HG03432 (cell line): ENCODE measurements at regions not wholly inside any gene's neighbourhood (a gene's known extent, or its start where the extent isn't known, plus 50 kb on each side); places are given as distances from the start of the nearest gene placed in this dataset.

ENCODE experiments used
- ATAC-seq: cut with Tn5 transposase; IDR thresholded peaks from one replicate; pipeline ENCODE4 v1.9.1; 2021; ENCODE audit warnings: mild to moderate bottlenecking, moderate library complexity; ENCODE audit not compliant: unreplicated experiment

GRCh38 chr12:67452119-67452805 lies 183.1 kb downstream of the CAND1 start:
- peak; percentile 78 for ATAC-seq

DNA sequence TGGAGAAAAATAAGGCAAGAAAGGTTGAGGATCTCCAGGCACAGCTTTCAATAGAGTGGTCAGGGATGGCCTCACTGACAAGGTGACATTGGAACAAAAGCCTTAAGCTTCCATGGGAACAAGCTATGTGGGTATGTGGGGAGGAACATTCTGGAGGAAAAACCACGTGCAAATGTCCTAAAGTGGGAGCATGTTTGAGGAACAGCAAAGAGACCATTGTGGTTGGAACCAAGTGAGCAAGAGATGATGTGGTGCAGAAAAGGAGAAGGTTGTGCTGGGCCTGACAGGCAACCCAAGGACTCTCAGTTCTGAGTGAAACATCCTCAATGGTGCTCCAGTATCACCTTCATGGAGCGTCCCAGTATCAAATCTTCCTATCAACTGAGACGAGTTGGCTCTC lies 184.0 kb downstream of the CAND1 start:
- no peak for ATAC-seq

- no peak for ATAC-seq
These were observed 186.1 kb downstream of the CAND1 start for GRCh38 chr12:67455236-67455635.

GRCh38 chr12:67456431-67456901 lies 187.3 kb downstream of the CAND1 start:
- no peak for ATAC-seq

GRCh38 chr12:67457136-67457535 lies 188.0 kb downstream of the CAND1 start:
- no peak for ATAC-seq

DNA sequence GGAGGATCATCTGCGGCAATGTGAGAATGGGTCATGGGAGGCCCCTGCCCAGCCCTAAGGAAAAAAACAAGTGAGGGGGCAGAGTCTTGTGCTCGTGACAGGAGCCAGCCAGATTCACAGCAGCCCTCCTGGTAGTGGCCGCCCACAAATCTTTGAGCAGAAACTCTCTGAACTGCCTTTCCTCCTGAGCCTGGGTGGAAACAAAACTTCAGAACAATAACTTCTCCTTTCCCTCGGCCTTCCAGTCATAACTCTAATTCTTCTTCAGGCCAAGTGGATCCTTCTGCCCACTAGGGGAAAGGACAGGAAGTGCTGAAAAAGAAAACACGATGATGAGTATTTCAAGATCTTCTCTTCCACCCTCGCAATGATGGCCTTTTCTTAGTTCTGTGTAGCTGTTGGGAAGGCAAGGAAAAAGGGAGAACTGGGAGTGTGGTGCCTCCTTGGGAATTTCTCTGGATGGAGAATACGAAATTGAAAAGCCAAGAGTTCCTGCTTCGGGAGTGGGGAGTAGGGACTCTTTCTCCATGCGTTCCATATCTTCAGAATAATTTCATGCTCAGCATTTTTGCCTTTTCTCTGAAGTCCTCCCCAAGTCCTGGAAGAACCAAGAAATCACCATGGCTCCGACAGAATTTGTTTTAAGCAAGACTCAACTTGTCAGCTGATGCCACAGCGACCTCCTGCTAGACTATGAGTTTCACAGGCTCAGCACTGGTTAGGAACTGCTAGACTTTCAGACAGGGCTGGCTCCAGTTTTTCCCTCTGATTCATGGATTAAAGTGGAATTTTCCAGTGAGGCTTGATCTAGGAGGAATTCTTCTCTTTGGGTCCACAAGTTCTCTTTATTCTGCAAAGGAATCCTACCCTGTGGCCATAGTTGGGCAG lies 188.9 kb downstream of the CAND1 start:
- no peak for ATAC-seq

DNA sequence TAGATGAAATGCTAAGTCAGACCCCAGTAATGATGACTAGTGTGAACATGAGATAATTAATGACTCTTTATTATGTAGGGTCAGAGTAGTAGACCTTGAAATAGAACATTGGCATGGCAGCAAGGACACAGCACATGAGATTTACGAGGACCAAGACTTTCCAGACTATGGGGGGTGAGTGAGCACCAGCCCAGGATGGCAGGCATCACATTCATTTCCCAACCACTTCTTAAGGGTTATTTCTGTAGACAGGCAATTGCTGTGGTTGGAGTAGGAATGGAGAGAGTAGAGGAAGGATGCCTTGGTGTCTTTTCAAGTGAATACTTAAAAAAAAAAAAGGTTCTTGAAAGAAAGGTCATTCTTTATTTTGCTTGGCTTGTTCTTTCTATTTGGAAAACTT lies 189.4 kb upstream of the DYRK2 start:
- ATAC-seq: no peak

GRCh38 chr12:67459578-67459977 lies 189.0 kb upstream of the DYRK2 start:
- no peak for ATAC-seq

GRCh38 chr12:67460388-67460787 lies 188.2 kb upstream of the DYRK2 start:
- no peak for ATAC-seq

DNA sequence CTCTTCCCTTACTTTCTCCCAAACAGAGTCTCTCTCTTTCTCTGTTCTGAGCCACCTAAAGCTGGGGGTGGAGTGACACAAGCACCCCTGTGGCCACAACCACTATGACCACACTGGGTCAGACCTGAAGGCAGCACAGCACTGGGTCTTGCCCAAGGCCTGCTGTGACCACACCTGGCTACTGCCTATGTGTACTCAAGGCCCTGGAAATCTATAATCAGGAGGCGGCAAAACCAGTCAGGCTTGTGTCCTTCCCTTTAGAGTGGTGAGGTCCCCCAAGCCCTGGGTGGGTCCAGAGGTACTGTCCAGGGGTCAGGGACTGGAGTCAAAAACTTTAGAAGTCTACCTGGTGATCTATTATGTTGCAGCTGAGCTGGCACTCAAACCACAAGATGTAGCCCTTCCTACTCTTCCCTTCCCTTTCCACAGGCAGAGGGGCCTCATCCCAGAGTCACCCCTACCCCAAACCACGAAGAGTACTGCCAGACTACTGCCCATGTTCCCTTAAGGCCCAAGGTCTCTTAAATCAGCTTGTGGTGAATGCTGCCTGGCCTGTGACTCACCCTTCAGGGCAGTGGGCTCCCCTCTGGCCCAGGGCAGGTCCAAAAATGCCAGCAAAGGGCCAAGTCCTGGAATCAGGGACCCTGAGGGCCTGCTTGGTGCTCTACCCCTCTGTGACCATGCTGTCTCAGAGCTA lies 179.8 kb upstream of the DYRK2 start:
- ATAC-seq: no peak

- ATAC-seq: no peak
These were observed 178.9 kb upstream of the DYRK2 start for GRCh38 chr12:67469666-67470065.

DNA sequence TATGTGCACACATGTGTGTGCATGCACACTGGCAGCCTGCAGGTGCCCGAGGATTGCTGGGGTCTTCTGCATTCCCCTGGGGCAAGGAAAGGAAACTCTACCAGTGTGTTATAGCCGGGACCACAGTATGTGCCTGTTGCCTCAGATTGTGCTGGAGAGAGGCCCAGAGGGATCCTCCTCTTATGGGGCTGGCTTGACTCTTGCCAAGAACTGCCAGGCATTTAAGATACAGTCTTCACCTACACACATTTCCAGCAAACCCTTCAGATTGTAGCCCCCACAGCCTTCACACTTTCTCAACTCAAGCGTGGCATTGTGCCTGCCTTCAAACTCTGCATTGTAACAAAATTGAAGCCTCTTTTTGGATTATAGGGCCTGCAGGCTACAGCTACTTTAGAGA lies 176.7 kb upstream of the DYRK2 start:
- no peak for ATAC-seq

GRCh38 chr12:67472539-67472938 lies 176.0 kb upstream of the DYRK2 start:
- ATAC-seq: no peak

DNA sequence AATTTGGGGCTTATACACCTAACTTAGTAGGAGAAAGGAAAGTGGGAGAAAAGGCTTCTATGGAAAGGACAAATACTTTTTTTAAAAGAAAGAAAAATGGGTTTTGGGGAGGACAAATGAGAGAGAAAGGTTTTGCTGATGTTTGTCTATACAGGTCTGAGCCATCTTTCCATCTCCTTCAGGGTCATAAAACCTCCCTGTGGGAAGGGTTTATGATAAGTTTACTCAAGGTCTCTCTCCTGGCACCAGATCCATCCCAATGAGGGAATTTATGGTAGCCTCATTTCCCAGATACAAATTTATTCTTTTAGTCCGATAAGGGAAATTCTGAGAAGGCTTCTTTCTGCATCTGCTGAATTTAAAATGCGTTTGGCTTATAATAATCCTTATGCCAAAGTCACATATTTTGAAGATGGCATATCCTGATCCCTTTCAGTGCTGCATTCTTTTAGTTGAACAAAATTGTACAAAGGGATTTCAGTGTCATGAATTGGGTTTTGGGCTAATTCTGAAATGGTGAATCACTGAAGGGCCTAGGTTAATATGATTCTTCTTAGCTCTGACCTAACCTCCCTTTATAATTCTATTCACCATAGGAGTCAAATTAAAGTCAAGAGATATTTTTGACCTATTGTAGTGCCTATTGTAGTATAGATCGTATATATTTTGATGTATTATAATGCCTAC lies 173.5 kb upstream of the DYRK2 start:
- no peak for ATAC-seq

DNA sequence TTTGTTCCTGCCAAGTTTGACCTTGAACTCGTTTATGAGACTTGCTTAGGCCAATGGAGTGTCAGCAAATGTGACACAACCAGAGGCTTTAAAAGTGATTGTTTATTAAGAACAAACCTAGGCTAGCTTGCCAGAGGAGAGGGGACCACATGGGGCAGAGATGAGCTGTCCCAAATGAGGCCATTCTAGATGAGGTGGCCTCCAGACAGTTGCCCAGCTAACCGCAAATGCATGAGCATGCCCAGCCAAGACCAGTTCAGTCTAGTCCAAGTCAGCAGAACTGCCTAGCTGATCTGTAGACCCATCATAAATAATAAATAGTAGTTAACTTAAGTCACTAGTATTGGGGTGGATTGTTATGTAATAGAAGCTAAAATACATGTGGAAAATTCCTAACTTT lies 172.8 kb upstream of the DYRK2 start:
- ATAC-seq: no peak

- no peak for ATAC-seq
These were observed 170.8 kb upstream of the DYRK2 start for GRCh38 chr12:67477681-67478265.

DNA sequence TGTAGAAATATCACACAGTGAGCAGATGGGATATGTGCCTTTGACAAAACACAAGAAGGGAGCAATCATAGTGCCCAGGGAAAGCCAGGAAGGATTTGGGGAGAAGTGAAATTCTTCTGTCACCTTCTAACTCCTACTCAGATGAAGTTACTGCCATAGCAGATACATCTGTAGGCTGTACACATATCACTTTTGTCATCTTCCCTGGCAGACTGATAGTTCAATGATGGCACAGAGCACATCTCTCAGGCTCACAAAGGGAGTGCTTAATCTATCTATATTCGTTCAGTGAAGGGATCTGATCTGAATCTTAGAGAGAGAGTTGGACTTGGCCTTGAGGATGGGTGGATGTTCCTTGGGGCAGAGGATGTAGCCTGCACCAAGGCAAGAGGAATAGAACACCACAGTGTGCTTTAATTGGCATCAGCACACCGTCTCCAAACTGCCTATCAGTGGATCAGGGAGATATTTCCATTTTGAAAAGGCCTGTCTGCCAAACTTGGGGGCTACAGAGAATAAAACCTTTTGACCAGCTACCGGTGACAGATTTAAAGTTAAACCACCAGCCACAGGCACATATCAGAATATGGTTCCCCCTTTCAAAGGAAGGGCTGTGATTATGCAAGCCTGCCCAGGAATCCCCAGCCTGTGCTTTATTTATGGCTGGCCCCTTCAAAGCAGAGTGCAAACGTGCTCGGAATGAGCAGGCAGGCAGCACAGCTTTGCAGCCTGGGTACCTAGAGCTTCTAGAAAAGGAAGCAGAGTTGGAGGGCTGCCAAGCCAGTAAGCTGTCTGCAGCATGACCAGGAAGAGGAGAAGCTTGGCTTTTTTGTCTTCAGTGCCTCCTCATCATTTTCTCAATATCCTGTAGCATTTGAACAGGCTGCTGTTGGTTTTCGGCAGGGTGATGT lies 165.5 kb upstream of the DYRK2 start:
- peak; percentile 67 for ATAC-seq

GRCh38 chr12:67483871-67484554 lies 164.5 kb upstream of the DYRK2 start:
- ATAC-seq: peak; percentile 61
